Mammary epithelial cell (primary cell): ENCODE measurements at regions not wholly inside any gene's neighbourhood (a gene's known extent, or its start where the extent isn't known, plus 50 kb on each side); places are given as distances from the start of the nearest gene placed in this dataset.

ENCODE experiments used
- CTCF ChIP-seq, 2 donors: IDR thresholded peaks in 1 of 2; conservative IDR thresholded peaks in 1 of 2; 2 replicates each; pipeline ENCODE4 v1.5.1; 2011 to 2012; ENCODE audit warnings: inconsistent platforms in 2 of 2, low read length in 2 of 2, mild to moderate bottlenecking in 2 of 2, control low read depth in 1 of 2, low read depth in 1 of 2; ENCODE audit not compliant: insufficient read depth in 1 of 2; ENCODE audit errors: extremely low read depth in 1 of 2
- EZH2 ChIP-seq: IDR thresholded peaks from 2 replicates; pipeline ENCODE4 v1.6.1; 2012; ENCODE audit warnings: low read length, inconsistent platforms, borderline replicate concordance

GRCh38 chr1:38287036-38287435, 240.4 kb upstream of the POU3F1 start:
- TF ChIP-seq CTCF (conservative IDR thresholded peaks at IDR 0.05 in 1 of 2, IDR thresholded peaks at IDR 0.05 in 1 of 2; ENCODE audit: extremely low read depth in 1 of 2, insufficient read depth in 1 of 2, low read depth in 1 of 2, low read length in 2 of 2): no peak
- TF ChIP-seq EZH2: no peak
